A673 (cell line): ENCODE measurements at regions not wholly inside any gene's neighbourhood (a gene's known extent, or its start where the extent isn't known, plus 50 kb on each side); places are given as distances from the start of the nearest gene placed in this dataset.

Experiments used
- EZH2 ChIP-seq: fragments of 200-600 bp; sonication (generic); IDR thresholded peaks from 2 replicates; pipeline ENCODE4 v1.6.1; 2017; ENCODE audit warnings: borderline replicate concordance, low read depth, mild to moderate bottlenecking, mixed read lengths, antibody characterized with exemption, low read length; ENCODE audit not compliant: poor library complexity, severe bottlenecking
- TF ChIP-seq, protein P1 (sequence below): fragments of 300-800, 200-600 bp; sonication (generic); conservative IDR thresholded peaks from 2 replicates; pipeline ENCODE4 v1.5.1; 2017; ENCODE audit warnings: low read depth, mild to moderate bottlenecking, antibody characterized with exemption, low read length, moderate library complexity, mixed read lengths

DNA sequence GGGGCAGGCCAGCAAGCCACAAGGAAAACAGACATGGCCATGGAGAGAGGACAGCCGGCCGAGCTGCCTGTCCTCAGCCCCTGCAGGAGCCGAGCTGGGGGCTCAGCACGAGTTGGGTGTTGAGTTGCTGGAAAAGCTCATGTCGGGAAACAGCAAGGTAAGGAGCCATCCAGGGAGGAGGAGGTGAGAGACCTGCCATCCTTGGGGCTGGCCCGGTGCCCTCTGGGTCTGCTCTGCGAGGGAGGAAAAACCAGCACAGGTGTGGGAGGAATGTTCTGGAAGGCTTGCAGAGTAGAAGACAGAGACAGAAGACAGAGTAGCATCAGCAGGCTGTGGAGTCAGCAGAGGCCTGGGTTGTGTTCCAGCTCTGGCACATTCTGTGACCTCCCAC, 548.8 kb downstream of the PTPRU start:
- TF ChIP-seq, protein P1, sequence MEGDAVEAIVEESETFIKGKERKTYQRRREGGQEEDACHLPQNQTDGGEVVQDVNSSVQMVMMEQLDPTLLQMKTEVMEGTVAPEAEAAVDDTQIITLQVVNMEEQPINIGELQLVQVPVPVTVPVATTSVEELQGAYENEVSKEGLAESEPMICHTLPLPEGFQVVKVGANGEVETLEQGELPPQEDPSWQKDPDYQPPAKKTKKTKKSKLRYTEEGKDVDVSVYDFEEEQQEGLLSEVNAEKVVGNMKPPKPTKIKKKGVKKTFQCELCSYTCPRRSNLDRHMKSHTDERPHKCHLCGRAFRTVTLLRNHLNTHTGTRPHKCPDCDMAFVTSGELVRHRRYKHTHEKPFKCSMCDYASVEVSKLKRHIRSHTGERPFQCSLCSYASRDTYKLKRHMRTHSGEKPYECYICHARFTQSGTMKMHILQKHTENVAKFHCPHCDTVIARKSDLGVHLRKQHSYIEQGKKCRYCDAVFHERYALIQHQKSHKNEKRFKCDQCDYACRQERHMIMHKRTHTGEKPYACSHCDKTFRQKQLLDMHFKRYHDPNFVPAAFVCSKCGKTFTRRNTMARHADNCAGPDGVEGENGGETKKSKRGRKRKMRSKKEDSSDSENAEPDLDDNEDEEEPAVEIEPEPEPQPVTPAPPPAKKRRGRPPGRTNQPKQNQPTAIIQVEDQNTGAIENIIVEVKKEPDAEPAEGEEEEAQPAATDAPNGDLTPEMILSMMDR = no peak
- no peak for TF ChIP-seq EZH2
